ENCODE measurements at regions not wholly inside any gene's neighbourhood (a gene's known extent, or its start where the extent isn't known, plus 50 kb on each side); places are given as distances from the start of the nearest gene placed in this dataset.

DNA sequence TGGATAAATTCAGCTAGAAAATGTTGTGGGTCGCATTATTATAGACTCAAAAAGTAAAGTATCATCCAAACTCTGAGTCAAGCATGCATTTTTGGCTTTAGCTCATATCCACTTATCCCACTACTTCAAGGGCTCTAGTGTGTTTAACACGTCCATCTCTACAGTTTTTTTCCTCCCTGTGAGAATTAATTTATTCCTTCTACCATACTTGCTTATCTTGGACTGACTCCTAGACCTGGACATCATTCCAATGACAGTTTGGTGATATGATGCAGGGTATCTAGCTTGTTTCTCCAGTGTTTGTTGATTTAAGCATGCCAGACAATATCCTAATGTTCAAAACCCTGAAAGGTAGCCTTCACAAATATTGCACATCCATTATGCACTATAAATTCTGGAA, 1037.1 kb upstream of the INTU start:
- H3K4me3 Mint-ChIP-seq = no peak overlapping the region
- H3K27ac Mint-ChIP-seq = no peak overlapping the region
- H3K9me3 Mint-ChIP-seq = peaks cover 0 to 10% (median 2%) of the 10 kb centered on the region in 7 donors
- no peaks in the 10 kb centered on the region for H3K27me3 Mint-ChIP-seq
- no peaks in the 10 kb centered on the region for H3K4me1 Mint-ChIP-seq
- DNase-seq (no peak), ATAC-seq (ENCODE audit: low read depth in 2 of 2) (no peak)
- no peaks in the 10 kb centered on the region for H3K36me3 Mint-ChIP-seq

DNA sequence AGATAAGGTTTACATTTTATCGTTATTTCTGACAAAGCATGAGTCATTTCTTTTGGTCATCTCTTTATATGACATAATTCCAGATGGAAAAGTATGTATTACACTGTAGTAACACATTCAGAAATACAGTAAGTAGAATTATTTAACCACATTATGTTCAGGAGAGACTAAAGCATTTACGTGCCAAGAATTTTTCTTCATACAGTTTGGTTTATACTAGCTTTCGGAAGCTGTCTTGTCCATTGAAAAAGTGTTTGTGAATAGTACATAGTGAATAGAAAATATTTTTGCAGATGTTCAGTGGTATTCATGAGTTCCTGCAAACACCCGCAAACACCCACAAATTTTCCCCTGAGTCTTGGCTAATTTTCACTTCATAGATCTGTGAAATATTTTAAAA, 1033.0 kb upstream of the INTU start:
- Mint-ChIP-seq H3K27me3 (no peaks in the 10 kb centered on the region), H3K9me3 (peaks cover 0 to 7% (median 0%) of the 10 kb centered on the region in 7 donors), H3K27ac (no peak overlapping the region), H3K4me3 (no peak overlapping the region), H3K4me1 (no peaks in the 10 kb centered on the region), H3K36me3 (no peaks in the 10 kb centered on the region)
- DNase-seq (no peak), ATAC-seq (ENCODE audit: low read depth in 2 of 2) (no peak)

DNA sequence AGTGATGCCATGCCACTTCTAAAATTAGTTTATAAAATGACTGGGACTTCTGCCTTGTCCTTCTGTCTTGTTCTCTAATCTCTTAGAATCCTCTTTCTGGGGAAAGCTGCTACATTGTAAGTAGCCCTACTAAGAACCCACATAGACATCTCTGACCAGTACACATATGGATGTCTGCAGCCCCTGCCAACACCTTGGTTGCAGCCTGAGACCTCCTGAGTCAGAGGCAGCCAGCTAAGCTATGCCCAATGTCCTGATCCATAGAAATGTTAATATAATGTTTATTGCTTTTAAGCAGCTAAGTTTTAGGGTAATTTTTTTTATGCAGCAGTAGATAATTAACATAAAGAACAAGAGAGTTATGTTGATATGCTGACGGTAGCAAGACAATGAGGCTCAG, 1029.5 kb upstream of the INTU start:
- Mint-ChIP-seq H3K4me3 (no peak overlapping the region), H3K27ac (no peak overlapping the region), H3K36me3 (no peaks in the 10 kb centered on the region), H3K27me3 (no peaks in the 10 kb centered on the region), H3K4me1 (no peaks in the 10 kb centered on the region), H3K9me3 (no peaks in the 10 kb centered on the region)
- no peak for DNase-seq
- ATAC-seq (ENCODE audit: low read depth in 2 of 2) = no peak

GRCh38 chr4:126603825-126604224, 1028.9 kb upstream of the INTU start:
- H3K4me1 Mint-ChIP-seq = no peaks in the 10 kb centered on the region
- no peaks in the 10 kb centered on the region for H3K9me3 Mint-ChIP-seq
- H3K4me3 Mint-ChIP-seq = no peak overlapping the region
- DNase-seq (no peak), ATAC-seq (ENCODE audit: low read depth in 2 of 2) (no peak)
- no peak overlapping the region for H3K27ac Mint-ChIP-seq
- no peaks in the 10 kb centered on the region for H3K36me3 Mint-ChIP-seq
- H3K27me3 Mint-ChIP-seq = no peaks in the 10 kb centered on the region

DNA sequence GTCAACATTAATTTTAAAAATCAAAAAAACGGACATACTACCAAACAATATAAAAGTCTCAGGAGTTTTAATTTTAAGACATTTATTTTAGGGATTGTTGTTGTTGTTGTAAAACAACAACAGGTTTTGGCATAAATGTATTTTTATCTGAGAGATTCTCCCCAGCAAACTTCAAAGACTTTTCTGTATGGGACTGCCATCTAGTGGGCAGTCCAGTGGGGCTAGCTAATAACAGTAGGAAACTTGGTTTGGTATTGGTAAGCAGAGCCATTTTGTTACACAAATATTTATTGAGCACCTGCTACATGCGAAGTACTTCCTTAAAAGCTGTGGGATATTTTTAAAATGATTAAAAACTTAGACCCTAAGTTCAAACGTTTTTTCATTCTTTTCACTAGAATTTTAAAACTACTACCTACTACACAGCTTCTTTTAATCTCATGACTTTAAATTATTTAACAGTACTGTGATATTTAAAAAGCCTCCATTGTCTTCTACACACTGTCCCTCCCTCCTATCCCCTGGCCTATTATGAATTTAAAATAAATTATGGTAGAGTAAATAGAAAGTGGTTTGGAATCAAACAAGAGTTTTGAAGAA, 1028.4 kb upstream of the INTU start:
- ATAC-seq (ENCODE audit: low read depth in 2 of 2) (no peak), DNase-seq (no peak)
- H3K36me3 Mint-ChIP-seq = no peaks in the 10 kb centered on the region
- no peaks in the 10 kb centered on the region for H3K4me1 Mint-ChIP-seq
- no peak overlapping the region for H3K27ac Mint-ChIP-seq
- no peaks in the 10 kb centered on the region for H3K27me3 Mint-ChIP-seq
- no peak overlapping the region for H3K4me3 Mint-ChIP-seq
- no peaks in the 10 kb centered on the region for H3K9me3 Mint-ChIP-seq

- no peaks in the 10 kb centered on the region for H3K27me3 Mint-ChIP-seq
- H3K36me3 Mint-ChIP-seq = no peaks in the 10 kb centered on the region
- no peak overlapping the region for H3K27ac Mint-ChIP-seq
- no peak for ATAC-seq (ENCODE audit: low read depth in 2 of 2)
- no peak overlapping the region for H3K4me3 Mint-ChIP-seq
- DNase-seq = no peak
- no peaks in the 10 kb centered on the region for H3K4me1 Mint-ChIP-seq
- peaks cover 0 to under 1% (median 0%) of the 10 kb centered on the region in 7 donors for H3K9me3 Mint-ChIP-seq
Observed at GRCh38 chr4:126610933-126611332, 1021.8 kb upstream of the INTU start.

DNA sequence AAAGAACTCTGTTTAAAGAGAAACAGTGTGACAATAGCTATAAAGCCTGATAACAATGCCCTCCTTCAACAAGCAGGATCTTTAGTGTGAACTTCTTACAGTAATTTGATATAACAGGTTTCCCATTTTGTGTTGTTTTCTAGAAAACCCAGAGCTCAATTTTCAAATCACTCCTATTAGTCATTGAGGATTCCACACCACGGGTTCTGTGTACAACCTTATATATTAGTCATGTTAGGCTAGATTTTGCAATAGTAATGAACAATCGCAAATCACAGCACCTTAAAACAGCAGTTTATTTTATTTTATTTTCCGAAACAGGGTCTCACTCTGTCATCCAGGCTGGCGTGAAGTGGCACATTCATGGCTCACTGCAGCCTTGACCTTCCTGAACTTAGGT, 1020.9 kb upstream of the INTU start:
- DNase-seq = no peak
- no peak overlapping the region for H3K4me3 Mint-ChIP-seq
- no peaks in the 10 kb centered on the region for H3K4me1 Mint-ChIP-seq
- peaks cover 0 to 7% (median 0%) of the 10 kb centered on the region in 7 donors for H3K9me3 Mint-ChIP-seq
- H3K36me3 Mint-ChIP-seq = no peaks in the 10 kb centered on the region
- ATAC-seq (ENCODE audit: low read depth in 2 of 2) = no peak
- no peaks in the 10 kb centered on the region for H3K27me3 Mint-ChIP-seq
- H3K27ac Mint-ChIP-seq = no peak overlapping the region

GRCh38 chr4:126614356-126614855, 1018.4 kb upstream of the INTU start:
- H3K36me3 Mint-ChIP-seq = no peaks in the 10 kb centered on the region
- H3K4me3 Mint-ChIP-seq = peak overlapping the region in 1 of 8 donors; percentile 67
- H3K9me3 Mint-ChIP-seq = peaks cover 0 to 7% (median 3%) of the 10 kb centered on the region in 7 donors
- ATAC-seq (ENCODE audit: low read depth in 2 of 2) (no peak), DNase-seq (no peak)
- H3K27me3 Mint-ChIP-seq = no peaks in the 10 kb centered on the region
- H3K27ac Mint-ChIP-seq = no peak overlapping the region
- H3K4me1 Mint-ChIP-seq = no peaks in the 10 kb centered on the region

DNA sequence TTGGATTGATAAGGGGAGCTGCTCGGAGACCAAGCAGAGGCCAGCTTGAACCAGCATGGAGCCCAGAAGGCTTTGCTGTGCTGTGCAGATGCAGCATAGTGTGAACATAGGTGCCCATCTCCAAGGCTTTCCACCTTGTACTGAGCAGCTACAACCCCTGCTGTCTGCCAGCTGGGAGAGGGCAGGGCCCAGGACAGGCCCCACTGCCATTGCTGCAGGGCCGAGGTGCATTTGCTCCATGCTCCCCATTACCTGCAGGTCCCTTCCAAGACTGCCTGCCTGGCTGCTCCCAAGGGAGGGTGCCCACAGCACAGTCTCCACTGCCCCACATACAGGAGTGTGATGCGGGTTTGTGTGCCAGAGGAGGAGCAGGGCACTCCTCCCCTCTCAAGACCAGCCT, 1016.0 kb upstream of the INTU start:
- Mint-ChIP-seq H3K27me3 (no peaks in the 10 kb centered on the region), H3K9me3 (peaks cover 0 to 13% (median 3%) of the 10 kb centered on the region in 7 donors), H3K4me3 (no peak overlapping the region), H3K4me1 (no peaks in the 10 kb centered on the region), H3K27ac (no peak overlapping the region), H3K36me3 (no peaks in the 10 kb centered on the region)
- ATAC-seq (ENCODE audit: low read depth in 2 of 2) = no peak
- DNase-seq = no peak

- H3K4me3 Mint-ChIP-seq = no peak overlapping the region
- H3K36me3 Mint-ChIP-seq = no peaks in the 10 kb centered on the region
- DNase-seq = no peak
- no peak for ATAC-seq (ENCODE audit: low read depth in 2 of 2)
- H3K4me1 Mint-ChIP-seq = no peaks in the 10 kb centered on the region
- peaks cover 0 to 10% (median 1%) of the 10 kb centered on the region in 7 donors for H3K9me3 Mint-ChIP-seq
- no peaks in the 10 kb centered on the region for H3K27me3 Mint-ChIP-seq
- H3K27ac Mint-ChIP-seq = no peak overlapping the region
Observed at GRCh38 chr4:126627255-126627654, 1005.5 kb upstream of the INTU start.

- Mint-ChIP-seq H3K36me3 (no peaks in the 10 kb centered on the region), H3K27ac (no peak overlapping the region), H3K27me3 (no peaks in the 10 kb centered on the region), H3K4me1 (no peaks in the 10 kb centered on the region), H3K4me3 (no peak overlapping the region), H3K9me3 (peaks cover 0 to 3% (median 1%) of the 10 kb centered on the region in 7 donors)
- DNase-seq (no peak), ATAC-seq (ENCODE audit: low read depth in 2 of 2) (no peak)
Observed at GRCh38 chr4:126628933-126629332, 1003.8 kb upstream of the INTU start.

DNA sequence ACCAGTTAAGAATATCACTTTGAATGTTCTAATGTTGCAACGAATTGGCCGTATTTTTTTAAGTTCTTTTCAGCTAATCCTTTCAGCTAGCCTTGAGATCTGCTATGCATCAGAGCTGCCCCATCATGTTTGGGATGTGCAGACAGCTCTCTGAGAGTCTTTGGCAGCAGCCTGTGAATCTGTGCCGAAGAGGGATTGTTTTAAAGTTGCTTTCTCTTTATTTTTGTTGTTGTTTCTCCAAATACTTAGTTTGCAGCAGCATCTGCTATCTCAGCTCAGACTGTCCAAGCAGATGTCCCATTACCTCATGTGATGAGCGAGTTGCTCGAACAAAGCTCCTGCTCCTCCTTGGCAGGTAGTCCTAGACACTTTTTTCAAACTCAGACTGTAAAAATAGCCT, 1002.5 kb upstream of the INTU start:
- H3K36me3 Mint-ChIP-seq = no peaks in the 10 kb centered on the region
- no peaks in the 10 kb centered on the region for H3K4me1 Mint-ChIP-seq
- H3K27ac Mint-ChIP-seq = no peak overlapping the region
- no peak for ATAC-seq (ENCODE audit: low read depth in 2 of 2)
- H3K4me3 Mint-ChIP-seq = no peak overlapping the region
- peaks cover 0 to 5% (median 1%) of the 10 kb centered on the region in 7 donors for H3K9me3 Mint-ChIP-seq
- DNase-seq = no peak
- no peaks in the 10 kb centered on the region for H3K27me3 Mint-ChIP-seq

- Mint-ChIP-seq H3K4me3 (no peak overlapping the region), H3K27ac (no peak overlapping the region), H3K27me3 (no peaks in the 10 kb centered on the region), H3K36me3 (no peaks in the 10 kb centered on the region), H3K4me1 (no peaks in the 10 kb centered on the region), H3K9me3 (peaks cover 0 to 5% (median 0%) of the 10 kb centered on the region in 7 donors)
- ATAC-seq (ENCODE audit: low read depth in 2 of 2) (no peak), DNase-seq (no peak)
Observed at GRCh38 chr4:126633306-126633705, 999.5 kb upstream of the INTU start.

DNA sequence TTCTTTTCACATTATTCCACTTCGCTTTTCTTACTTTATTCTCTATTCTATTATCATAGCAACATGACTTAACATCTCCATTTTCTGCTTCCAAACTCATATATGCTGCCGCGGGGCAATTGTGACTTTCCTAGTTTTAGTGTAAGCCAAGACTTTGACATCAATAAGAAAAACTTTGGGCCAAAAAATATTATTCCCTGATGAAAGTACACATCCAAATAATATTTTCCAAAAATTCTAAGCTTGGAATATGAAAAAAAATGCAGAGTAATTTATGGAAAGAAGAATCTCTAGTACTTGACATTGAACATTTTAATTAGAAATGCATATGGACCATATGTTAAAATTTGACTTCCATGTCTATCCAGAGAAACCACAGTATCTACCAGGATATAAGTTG, 995.1 kb upstream of the INTU start:
- no peak overlapping the region for H3K4me3 Mint-ChIP-seq

GRCh38 chr4:126647320-126647719, 985.4 kb upstream of the INTU start:
- H3K9me3 Mint-ChIP-seq = peaks cover 0 to 1% (median 0%) of the 10 kb centered on the region in 7 donors
- no peaks in the 10 kb centered on the region for H3K36me3 Mint-ChIP-seq
- H3K4me3 Mint-ChIP-seq = no peak overlapping the region
- ATAC-seq (ENCODE audit: low read depth in 2 of 2) = no peak
- H3K27ac Mint-ChIP-seq = no peak overlapping the region
- no peak for DNase-seq
- H3K27me3 Mint-ChIP-seq = no peaks in the 10 kb centered on the region
- no peaks in the 10 kb centered on the region for H3K4me1 Mint-ChIP-seq

More for the DNA sequence above, 995.1 kb upstream of the INTU start:
- ATAC-seq (ENCODE audit: low read depth in 2 of 2) = no peak
- no peak for DNase-seq
- Mint-ChIP-seq H3K27ac (peak overlapping the region in 1 of 6 donors; percentile 23), H3K36me3 (no peaks in the 10 kb centered on the region), H3K9me3 (peaks cover 0 to 12% (median 7%) of the 10 kb centered on the region in 7 donors), H3K4me1 (no peaks in the 10 kb centered on the region), H3K27me3 (no peaks in the 10 kb centered on the region)
